Endothelial cell of umbilical vein (primary cell): ENCODE measurements at regions not wholly inside any gene's neighbourhood (a gene's known extent, or its start where the extent isn't known, plus 50 kb on each side); places are given as distances from the start of the nearest gene placed in this dataset.

Experiments
- BruUV-seq: library from RNA; stranded (reverse); fragments of 400-500 nt; replicated peaks from 2 replicates; lab custom pipeline; 2021; lab: Mats Ljungman, UMichigan
- CTCF ChIA-PET: fragments of 300-600, 350-600 bp; sonication (Branson Sonifier 250); formaldehyde crosslinking; loops from one replicate; lab custom pipeline; 2021; ENCODE audit warnings: antibody characterized with exemption, inconsistent platforms; lab: Charles Lee
- POLR2A ChIA-PET: fragments of 300-600, 350-600 bp; sonication (Branson Sonifier 250); formaldehyde crosslinking; loops from one replicate; lab custom pipeline; 2021; ENCODE audit warnings: antibody characterized with exemption, inconsistent platforms; lab: Charles Lee
- DNase-seq: peaks from one replicate; pipeline ENCODE4 v3.0.0-alpha.2; 2011; ENCODE audit warnings: low read depth, low spot score
- FAIRE-seq: peaks from 2 replicates; lab custom pipeline; 2011; peaks lifted over from hg19 to GRCh38; lab: Jason Lieb, UNC
- H2AFZ ChIP-seq: 2 replicates; pipeline ENCODE4 v1.6.0; 2012; ENCODE audit warnings: low read depth, low read length, control low read depth, inconsistent platforms
- H3K27ac ChIP-seq: 2 replicates; pipeline ENCODE4 v1.5.1; 2011; ENCODE audit warnings: low read depth, mild to moderate bottlenecking, control low read depth, low read length, moderate library complexity; ENCODE audit not compliant: insufficient read depth
- H3K27me3 ChIP-seq, 2 experiments: 2 replicates each; pipeline versions ENCODE4 v1.6.0 to v1.6.1; 2011; ENCODE audit warnings: low read length in 2 of 2, mixed read lengths in 1 of 2; ENCODE audit not compliant: control insufficient read depth in 2 of 2, insufficient read depth in 2 of 2
- H3K36me3 ChIP-seq, 2 experiments: 2 replicates in 1 of 2; 3 replicates in 1 of 2; pipeline ENCODE4 v1.5.1; 2011; ENCODE audit warnings: low read length in 2 of 2, mild to moderate bottlenecking in 1 of 2, moderate library complexity in 1 of 2; ENCODE audit not compliant: control insufficient read depth in 2 of 2, insufficient read depth in 2 of 2; ENCODE audit errors: extremely low read depth in 1 of 2
- H3K4me1 ChIP-seq: 3 replicates; pipeline ENCODE4 v1.5.1; 2011; ENCODE audit warnings: mild to moderate bottlenecking, low read length; ENCODE audit not compliant: control insufficient read depth, insufficient read depth; ENCODE audit errors: extremely low read depth
- H3K4me2 ChIP-seq: 2 replicates; pipeline ENCODE4 v1.6.1; 2011; ENCODE audit warnings: low read length, control low read depth, mixed read lengths; ENCODE audit not compliant: insufficient read depth
- H3K4me3 ChIP-seq, 3 experiments: fragments of 200-600 bp in 1 of 3; sonication (generic), shearing (Covaris generic) in 1 of 3; replicated peaks in 1 of 3; 2 replicates each; pipeline ENCODE4 v1.5.1; 2011 to 2016; ENCODE audit warnings: control low read depth in 3 of 3, low read length in 3 of 3, mild to moderate bottlenecking in 2 of 3, inconsistent platforms in 1 of 3, low read depth in 1 of 3, moderate library complexity in 1 of 3; ENCODE audit not compliant: insufficient read depth in 1 of 3
- H3K79me2 ChIP-seq: 2 replicates; pipeline ENCODE4 v1.6.0; 2012; ENCODE audit warnings: low read length, inconsistent platforms; ENCODE audit not compliant: control insufficient read depth, insufficient read depth
- H3K9ac ChIP-seq: replicated peaks from 2 replicates; pipeline ENCODE3; 2011; ENCODE audit warnings: low read length, control low read depth; ENCODE audit not compliant: insufficient read depth; ENCODE audit errors: extremely low read depth
- H3K9me1 ChIP-seq: replicated peaks from 3 replicates; pipeline ENCODE4 v1.6.0; 2011; ENCODE audit warnings: mild to moderate bottlenecking, low read length; ENCODE audit not compliant: control insufficient read depth, insufficient read depth; ENCODE audit errors: extremely low read depth
- H3K9me3 ChIP-seq: replicated peaks from 2 replicates; pipeline ENCODE4 v1.5.1; 2012; ENCODE audit warnings: low read length, inconsistent platforms; ENCODE audit not compliant: control insufficient read depth, insufficient read depth
- H4K20me1 ChIP-seq: replicated peaks from 2 replicates; pipeline ENCODE3; 2011; ENCODE audit warnings: mild to moderate bottlenecking, low read length; ENCODE audit not compliant: control insufficient read depth, insufficient read depth; ENCODE audit errors: extremely low read depth
- CTCF ChIP-seq, 2 donors: IDR thresholded peaks; 1 replicate in 1 of 2; 2 replicates in 1 of 2; pipeline ENCODE4 v1.5.1; 2011; ENCODE audit warnings: low read length in 2 of 2, mild to moderate bottlenecking in 2 of 2, moderate library complexity in 2 of 2, control low read depth in 1 of 2, inconsistent platforms in 1 of 2, low read depth in 1 of 2; ENCODE audit not compliant: insufficient read depth in 1 of 2; ENCODE audit errors: extremely low read depth in 1 of 2
- EZH2 ChIP-seq: IDR thresholded peaks from 2 replicates; pipeline ENCODE4 v1.6.1; 2012; ENCODE audit warnings: borderline replicate concordance, low read depth, mild to moderate bottlenecking, moderate library complexity, low read length, inconsistent platforms; ENCODE audit not compliant: severe bottlenecking
- FOS ChIP-seq: IDR thresholded peaks from 2 replicates; pipeline ENCODE4 v1.6.1; 2011; ENCODE audit warnings: mild to moderate bottlenecking, low read length, moderate library complexity, borderline replicate concordance; ENCODE audit not compliant: insufficient read depth
- GATA2 ChIP-seq: IDR thresholded peaks from 2 replicates; pipeline ENCODE4 v1.7.0; 2011; ENCODE audit warnings: low read depth, mild to moderate bottlenecking, moderate library complexity, mixed read lengths, low read length; ENCODE audit not compliant: insufficient read length, insufficient read depth
- JUN ChIP-seq: IDR thresholded peaks from 2 replicates; pipeline ENCODE4 v1.6.1; 2011; ENCODE audit warnings: borderline replicate concordance, low read depth; ENCODE audit not compliant: insufficient read length, insufficient read depth
- MAX ChIP-seq: IDR thresholded peaks from 2 replicates; pipeline ENCODE4 v1.6.1; 2011; ENCODE audit not compliant: insufficient read depth, insufficient read length
- MYC ChIP-seq: IDR thresholded peaks from one replicate; pipeline ENCODE4 v1.6.1; 2011; ENCODE audit warnings: mild to moderate bottlenecking, low read depth, low read length
- POLR2A ChIP-seq: IDR thresholded peaks from 2 replicates; pipeline ENCODE4 v1.6.1; 2012; ENCODE audit warnings: low read depth, mild to moderate bottlenecking, control low read depth, low read length
- POLR2AphosphoS5 ChIP-seq: IDR thresholded peaks from 2 replicates; pipeline ENCODE4 v1.6.1; 2012; ENCODE audit warnings: low read depth, mild to moderate bottlenecking, control low read depth, low read length, moderate library complexity; ENCODE audit not compliant: insufficient read depth
- dilution Hi-C: fragments of 300-500 bp; cut with MboI; formaldehyde crosslinking; loops from one replicate; pipeline ENCODE4 v1.15.0; 2019; ENCODE audit warnings: low sequenced_read_pairs; ENCODE audit not compliant: extremely low pct_ligation_motif_present
- intact Hi-C: fragments of 100-400 bp; cut with micrococcal nuclease; formaldehyde crosslinking; loops from one replicate; pipeline ENCODE4 v1.10.0; 2022

GRCh38 chr11:37747121-37747520 lies 1149.1 kb upstream of the RAG2 start:
- no peaks in the 10 kb centered on the region for H3K79me2 ChIP-seq
- H3K9me1 ChIP-seq: no peaks in the 10 kb centered on the region
- H3K4me1 ChIP-seq: no peaks in the 10 kb centered on the region
- FAIRE-seq (no peak), DNase-seq (no peak)
- H4K20me1 ChIP-seq: no peaks in the 10 kb centered on the region
- ChIA-PET POLR2A (no interaction called here), CTCF (interaction anchor here (1.0 kb wide), 2 partner anchors 13 to 35 kb away, joined by 3 read pairs; no protein-coding TSS in a partner anchor)
- no peak overlapping the region for H2AFZ ChIP-seq
- no peaks in the 10 kb centered on the region for H3K27me3 ChIP-seq
- dilution Hi-C loops (no loop called here), intact Hi-C loops (no loop called here)
- H3K4me3 ChIP-seq: no peak overlapping the region
- TF ChIP-seq MAX (no peak), JUN (no peak), POLR2AphosphoS5 (no peak), EZH2 (no peak), GATA2 (no peak), CTCF (IDR thresholded peaks at IDR 0.05; ENCODE audit: extremely low read depth in 1 of 2, insufficient read depth in 1 of 2, low read depth in 1 of 2, low read length in 2 of 2) (no peak), POLR2A (no peak), FOS (no peak), MYC (no peak)
- no peaks in the 10 kb centered on the region for H3K9me3 ChIP-seq
- H3K27ac ChIP-seq: no peak overlapping the region
- H3K4me2 ChIP-seq: no peak overlapping the region
- H3K9ac ChIP-seq: no peak overlapping the region
- H3K36me3 ChIP-seq: no peaks in the 10 kb centered on the region
- BruUV-seq: no TSS peak
